Activated CD4-positive, CD25-positive, alpha-beta regulatory T cell (primary cell): ENCODE measurements at regions not wholly inside any gene's neighbourhood (a gene's known extent, or its start where the extent isn't known, plus 50 kb on each side); places are given as distances from the start of the nearest gene placed in this dataset.

Source experiments
- DNase-seq, 4 experiments: peaks; one replicate each; lab custom pipeline; 2025; lab: John Stamatoyannopoulos, UW

- DNase-seq: no peak
These were observed 166.6 kb upstream of the PKDCC start for GRCh38 chr2:41881249-41881648.

GRCh38 chr2:41884718-41885117 lies 163.1 kb upstream of the PKDCC start:
- no peak for DNase-seq

DNA sequence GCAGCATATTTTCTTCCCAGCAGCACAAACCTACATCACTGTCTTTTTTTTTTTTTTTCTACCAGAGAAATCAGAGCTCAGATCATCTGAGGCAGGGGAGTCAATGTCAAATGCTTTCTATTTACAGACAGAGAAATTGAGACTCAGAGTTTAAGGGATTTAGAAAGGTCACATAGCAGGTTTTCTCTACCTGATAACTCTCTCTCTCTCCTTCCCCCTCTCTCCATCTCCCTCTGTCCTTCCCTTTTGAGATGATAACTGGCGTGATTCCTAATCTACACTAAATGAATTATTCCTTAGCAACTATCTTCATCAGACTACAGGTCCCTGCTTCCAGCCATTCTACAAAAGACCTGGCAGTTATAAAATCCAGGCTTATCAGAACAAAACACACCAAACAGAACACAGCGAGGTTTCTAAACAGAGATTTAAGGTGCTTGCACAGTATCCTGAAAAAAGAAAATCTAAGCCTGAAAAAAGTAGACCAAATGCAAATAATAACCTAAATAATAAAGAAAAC lies 161.6 kb upstream of the PKDCC start:
- no peak for DNase-seq

DNA sequence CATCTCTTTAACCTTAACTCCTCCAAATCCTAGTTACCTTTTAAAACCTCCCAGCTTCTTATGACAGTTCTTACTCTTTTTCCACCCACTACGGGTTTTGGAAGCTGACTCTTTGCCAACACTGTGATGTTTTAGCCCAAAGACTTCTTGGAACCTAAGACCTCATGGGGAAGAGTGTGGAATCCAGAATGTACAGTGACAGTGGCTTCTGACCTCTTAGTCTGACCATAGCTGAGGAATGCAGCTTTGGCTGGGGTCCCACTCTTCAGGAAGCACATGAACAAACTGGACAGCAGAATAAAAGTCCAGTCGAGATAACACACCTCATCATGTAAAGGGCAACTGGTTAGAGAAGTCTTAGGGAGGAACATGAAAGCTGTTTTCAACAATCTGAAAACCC lies 161.1 kb upstream of the PKDCC start:
- DNase-seq: no peak

DNA sequence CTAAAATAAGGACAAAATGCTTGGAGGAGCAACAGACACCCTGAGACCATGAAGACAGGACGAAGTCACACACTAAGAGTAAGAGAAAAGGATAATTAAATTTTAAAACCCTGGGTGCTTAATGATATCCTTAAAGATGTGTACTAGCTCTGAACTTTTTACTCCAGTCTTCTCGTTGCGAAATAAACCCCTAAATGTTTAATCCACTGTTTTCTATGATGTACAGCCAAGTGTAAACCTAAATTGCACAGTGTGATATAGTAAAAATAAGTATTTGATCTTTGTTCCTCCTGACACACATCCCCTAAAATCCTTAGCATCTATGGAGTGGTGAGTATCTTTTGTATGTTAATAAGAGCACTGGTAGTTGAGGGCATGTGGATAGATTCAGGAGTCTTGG lies 157.5 kb upstream of the PKDCC start:
- DNase-seq: no peak

- DNase-seq: no peak
These were observed 155.3 kb upstream of the PKDCC start for GRCh38 chr2:41892476-41892875.

- DNase-seq: no peak
These were observed 153.1 kb upstream of the PKDCC start for GRCh38 chr2:41894563-41895333.

GRCh38 chr2:41895334-41895664 lies 152.5 kb upstream of the PKDCC start:
- no peak for DNase-seq

DNA sequence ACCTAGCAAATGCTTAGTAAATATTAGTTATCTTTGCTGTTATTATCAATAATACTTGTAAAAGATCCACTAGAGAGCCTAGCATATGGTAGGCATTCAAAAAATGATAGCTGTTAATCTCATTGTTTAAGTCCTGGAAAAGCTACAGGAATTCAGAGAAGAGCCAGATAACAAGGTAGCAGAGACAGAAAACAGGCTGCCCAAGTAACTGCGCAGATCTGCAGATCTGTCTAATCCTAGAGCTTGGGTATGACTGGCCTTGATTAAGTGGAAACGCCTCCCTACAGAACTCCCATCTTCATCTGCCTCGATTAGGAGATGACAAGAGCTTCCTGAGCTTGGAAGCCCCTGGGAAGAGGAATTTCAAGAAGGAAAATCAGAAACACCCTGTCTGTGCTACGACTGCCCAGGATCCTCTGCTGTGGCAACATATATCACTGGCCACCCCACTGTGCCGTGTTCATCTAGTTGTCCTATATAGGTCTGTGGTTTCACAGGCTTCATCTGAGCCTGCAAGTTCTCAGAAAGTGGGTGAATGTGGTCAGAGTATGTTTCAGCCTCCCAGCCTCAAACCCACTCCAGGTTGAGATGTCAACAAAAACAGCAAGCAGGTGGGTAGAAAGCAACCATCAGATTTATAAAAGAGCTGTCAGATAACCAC lies 151.5 kb upstream of the PKDCC start:
- no peak for DNase-seq

DNA sequence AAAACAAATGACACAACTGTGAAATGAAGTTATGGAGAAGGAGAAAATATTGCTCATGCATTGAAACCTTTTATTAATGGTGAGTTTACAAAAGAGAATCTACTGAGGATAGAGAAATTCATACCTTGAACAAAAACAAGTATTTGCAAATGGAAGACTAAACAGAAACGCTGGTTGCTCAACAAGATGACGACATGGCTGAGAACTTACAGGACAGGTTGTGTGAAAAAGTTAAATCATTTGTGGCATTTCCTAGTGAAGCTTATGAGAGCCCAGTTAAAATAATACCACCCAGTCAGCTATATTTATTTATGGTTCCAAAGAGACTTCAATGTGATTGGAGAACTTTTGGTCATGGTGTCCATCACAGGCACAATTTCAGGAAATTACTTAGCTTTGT lies 148.6 kb upstream of the PKDCC start:
- DNase-seq: no peak

- DNase-seq: no peak
These were observed 147.7 kb upstream of the PKDCC start for GRCh38 chr2:41900101-41900577.

DNA sequence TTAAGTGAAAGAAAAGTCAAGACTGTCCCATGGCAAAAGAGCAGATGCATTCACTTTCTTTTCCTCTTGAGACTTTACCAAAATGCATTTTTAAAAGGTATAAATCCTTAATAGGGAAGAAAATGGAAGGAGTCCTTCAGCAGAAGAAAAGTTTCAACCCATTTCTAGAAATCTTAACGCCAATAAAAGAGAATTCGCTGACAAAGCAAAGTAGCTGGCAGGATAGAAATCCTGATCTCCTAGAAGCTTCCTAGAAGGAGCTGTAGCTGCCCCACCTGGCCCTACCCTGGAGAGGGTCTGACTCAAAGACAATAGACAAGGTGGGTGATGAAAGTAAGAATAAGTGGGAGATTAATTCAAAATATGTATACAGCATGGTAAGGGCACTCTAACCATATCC lies 144.9 kb upstream of the PKDCC start:
- DNase-seq: no peak

DNA sequence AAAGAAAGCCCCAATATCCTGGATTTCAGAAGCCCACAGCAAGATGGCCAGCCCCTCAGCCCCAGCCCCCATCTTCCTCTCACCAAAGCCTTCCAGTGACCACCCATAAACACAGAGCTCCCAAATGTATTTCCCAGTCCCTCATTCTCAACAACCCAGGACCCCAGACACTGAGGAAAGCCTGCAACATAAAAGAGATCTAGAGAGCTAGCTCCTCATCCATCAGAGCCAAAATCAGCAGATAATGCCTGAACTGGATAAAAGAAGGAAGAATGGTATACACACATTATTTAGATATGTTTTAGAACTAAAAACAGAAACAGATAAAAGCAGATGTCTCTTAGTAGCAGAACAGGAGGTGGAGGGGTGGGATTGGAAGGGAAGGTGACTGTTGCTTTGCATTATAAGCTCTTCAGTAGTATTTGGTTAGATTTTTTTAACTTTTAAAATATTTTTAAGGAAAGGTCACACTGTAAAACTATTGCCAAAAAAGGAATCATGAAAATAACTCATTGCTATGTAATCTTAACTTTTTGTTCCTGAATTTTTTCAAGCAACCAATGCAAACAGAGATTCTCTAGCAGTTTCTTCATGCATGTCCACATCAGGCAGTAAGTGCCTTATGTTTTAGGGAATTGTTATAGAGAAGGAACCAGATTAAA lies 144.2 kb upstream of the PKDCC start:
- no peak for DNase-seq

GRCh38 chr2:41904459-41904858 lies 143.4 kb upstream of the PKDCC start:
- DNase-seq: no peak

GRCh38 chr2:41905597-41906337 lies 142.1 kb upstream of the PKDCC start:
- DNase-seq: no peak

GRCh38 chr2:41906338-41906725 lies 141.5 kb upstream of the PKDCC start:
- DNase-seq: no peak

DNA sequence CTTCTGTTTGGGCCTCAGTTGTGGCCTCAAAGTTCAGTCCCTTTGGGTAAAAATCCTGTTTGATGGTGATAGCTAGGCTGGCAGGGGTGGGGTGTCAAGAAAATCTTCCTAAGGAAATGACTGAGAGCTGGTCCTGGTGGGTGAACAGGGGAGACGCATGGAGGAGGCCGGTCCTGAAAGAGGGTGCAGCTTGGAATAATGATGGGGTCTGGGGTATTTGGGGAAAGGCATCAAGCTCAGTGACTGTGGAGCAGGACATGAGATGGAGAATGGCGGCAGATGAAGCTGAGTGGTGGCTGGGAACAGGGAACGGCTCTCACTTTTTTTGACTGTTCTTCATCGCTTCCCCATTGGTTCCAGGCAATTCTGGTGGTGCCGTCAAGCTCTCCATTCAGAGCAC lies 140.7 kb upstream of the PKDCC start:
- DNase-seq: no peak

DNA sequence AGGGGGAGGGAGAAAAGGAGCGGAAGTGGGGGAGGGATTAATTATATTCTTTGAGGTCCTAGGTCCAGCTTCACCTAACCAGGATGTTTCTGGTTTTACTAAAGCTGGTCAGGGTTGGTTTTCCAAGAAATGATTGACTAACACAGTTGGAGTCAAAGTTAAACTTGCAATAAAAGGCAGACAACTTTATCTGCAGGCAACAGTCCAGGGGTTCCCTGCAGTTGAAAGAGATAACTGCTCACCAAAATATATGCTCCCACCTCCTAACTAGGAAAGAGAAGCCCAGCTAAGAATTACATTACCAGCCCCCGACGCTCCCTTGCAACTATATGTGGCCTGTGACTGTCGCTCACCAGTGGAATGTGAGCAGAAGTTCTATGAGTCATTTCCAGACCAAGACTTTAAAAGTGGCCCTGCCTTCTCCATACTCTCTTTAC lies 140.0 kb upstream of the PKDCC start:
- no peak for DNase-seq

- DNase-seq: no peak
These were observed 139.5 kb upstream of the PKDCC start for GRCh38 chr2:41908349-41908748.

- no peak for DNase-seq
These were observed 138.2 kb upstream of the PKDCC start for GRCh38 chr2:41909584-41909983.

GRCh38 chr2:41910126-41910525 lies 137.7 kb upstream of the PKDCC start:
- no peak for DNase-seq

- no peak for DNase-seq
These were observed 136.8 kb upstream of the PKDCC start for GRCh38 chr2:41911033-41911432.
